ENCODE measurements at regions not wholly inside any gene's neighbourhood (a gene's known extent, or its start where the extent isn't known, plus 50 kb on each side); places are given as distances from the start of the nearest gene placed in this dataset.

DNA sequence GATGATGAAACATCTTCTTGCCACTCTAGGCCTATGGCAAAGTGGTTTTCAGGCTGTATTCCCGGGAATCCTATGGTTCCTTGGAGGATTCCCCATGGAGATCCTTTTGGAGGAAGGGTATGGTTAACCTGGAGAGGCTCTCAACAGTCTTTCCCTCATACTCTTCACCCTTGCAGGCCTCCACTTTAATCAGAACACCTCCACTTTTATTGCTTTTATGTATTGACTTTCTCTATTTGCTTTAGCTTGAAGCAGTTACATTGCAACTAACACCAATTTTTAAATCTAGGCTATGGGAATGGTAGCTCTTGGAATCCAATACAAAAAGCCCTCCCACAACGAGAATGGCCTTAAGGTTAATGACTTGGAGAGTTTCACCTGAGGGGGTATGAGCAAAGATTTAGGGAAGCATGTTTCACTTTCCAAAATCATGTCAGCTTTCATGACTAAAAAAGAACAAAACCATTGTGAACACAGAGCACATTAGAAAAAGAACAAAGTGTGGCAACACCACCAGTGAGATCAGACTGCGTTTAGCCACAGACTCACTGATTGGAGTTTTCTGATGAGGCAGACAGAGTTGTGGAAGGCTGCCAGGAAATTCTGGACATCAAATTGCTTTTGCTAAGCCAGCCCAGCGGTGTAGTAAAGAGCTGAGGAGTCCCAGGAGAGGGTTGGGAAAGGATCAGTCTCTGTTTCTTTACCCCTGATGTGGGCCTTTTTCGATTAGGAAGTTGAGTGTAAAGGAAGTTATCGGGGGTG lies 130.4 kb upstream of the BMPER start:
- TF ChIP-seq, protein P1, sequence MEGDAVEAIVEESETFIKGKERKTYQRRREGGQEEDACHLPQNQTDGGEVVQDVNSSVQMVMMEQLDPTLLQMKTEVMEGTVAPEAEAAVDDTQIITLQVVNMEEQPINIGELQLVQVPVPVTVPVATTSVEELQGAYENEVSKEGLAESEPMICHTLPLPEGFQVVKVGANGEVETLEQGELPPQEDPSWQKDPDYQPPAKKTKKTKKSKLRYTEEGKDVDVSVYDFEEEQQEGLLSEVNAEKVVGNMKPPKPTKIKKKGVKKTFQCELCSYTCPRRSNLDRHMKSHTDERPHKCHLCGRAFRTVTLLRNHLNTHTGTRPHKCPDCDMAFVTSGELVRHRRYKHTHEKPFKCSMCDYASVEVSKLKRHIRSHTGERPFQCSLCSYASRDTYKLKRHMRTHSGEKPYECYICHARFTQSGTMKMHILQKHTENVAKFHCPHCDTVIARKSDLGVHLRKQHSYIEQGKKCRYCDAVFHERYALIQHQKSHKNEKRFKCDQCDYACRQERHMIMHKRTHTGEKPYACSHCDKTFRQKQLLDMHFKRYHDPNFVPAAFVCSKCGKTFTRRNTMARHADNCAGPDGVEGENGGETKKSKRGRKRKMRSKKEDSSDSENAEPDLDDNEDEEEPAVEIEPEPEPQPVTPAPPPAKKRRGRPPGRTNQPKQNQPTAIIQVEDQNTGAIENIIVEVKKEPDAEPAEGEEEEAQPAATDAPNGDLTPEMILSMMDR (IDR thresholded peaks at IDR 0.05; ENCODE audit: low read length, missing control alignments): no peak
- H3K4me3 ChIP-seq (replicated peaks; ENCODE audit: low read depth, low read length): no peak overlapping the region
- peak; percentile 99 for DNase-seq (ENCODE audit: low read depth)

GRCh38 chr7:33775790-33776189 lies 129.5 kb upstream of the BMPER start:
- TF ChIP-seq, protein P1 (IDR thresholded peaks at IDR 0.05; ENCODE audit: low read length, missing control alignments): no peak
- no peak overlapping the region for H3K4me3 ChIP-seq (replicated peaks; ENCODE audit: low read depth, low read length)
- DNase-seq (ENCODE audit: low read depth): no peak

DNA sequence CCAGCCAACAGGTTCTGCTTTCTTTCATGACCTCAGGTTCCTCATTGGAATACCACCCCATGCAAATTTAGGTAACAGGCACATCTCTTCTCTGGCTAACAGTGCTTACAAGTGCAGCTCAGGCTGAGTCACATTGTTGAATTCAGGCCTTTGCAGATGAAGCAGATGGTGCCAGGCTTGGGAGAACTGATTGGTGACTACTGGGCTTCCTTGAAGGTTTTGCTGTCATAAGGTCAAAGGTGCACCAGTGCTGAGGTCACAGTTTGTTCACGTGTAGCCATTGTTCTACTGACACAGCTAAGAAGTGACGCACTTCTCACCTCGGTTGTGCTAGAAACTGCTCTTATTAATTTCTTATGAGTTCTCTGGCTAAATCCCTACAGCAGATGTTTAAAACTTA lies 128.6 kb upstream of the BMPER start:
- TF ChIP-seq, protein P1 (IDR thresholded peaks at IDR 0.05; ENCODE audit: low read length, missing control alignments): no peak
- H3K4me3 ChIP-seq (replicated peaks; ENCODE audit: low read depth, low read length): no peak overlapping the region
- peak; percentile 49 for DNase-seq (ENCODE audit: low read depth)

DNA sequence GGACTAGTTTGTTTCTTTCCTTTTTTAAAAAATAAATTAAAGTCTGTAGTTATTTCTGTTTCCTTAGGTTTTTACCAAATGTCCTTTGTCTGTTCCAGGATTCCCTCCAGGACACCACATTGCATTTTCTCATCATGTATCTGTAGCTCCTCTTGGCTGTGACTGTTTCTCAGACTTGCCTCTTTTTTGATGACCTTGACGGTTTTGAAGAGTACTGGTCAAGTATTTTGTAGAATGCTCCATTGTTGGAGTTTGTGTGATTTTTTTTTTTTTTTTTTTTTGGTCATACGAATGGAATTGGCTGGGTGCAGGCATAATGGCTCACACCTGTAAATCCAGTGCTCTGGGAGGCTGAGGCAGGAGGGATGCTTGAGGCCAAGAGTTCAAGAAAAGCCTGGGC lies 127.1 kb upstream of the BMPER start:
- TF ChIP-seq, protein P1 (IDR thresholded peaks at IDR 0.05; ENCODE audit: low read length, missing control alignments): no peak
- no peak for DNase-seq (ENCODE audit: low read depth)

GRCh38 chr7:33779216-33779615 lies 126.1 kb upstream of the BMPER start:
- DNase-seq (ENCODE audit: low read depth): no peak
- H3K4me3 ChIP-seq (replicated peaks; ENCODE audit: low read depth, low read length): no peak overlapping the region
- TF ChIP-seq, protein P1 (IDR thresholded peaks at IDR 0.05; ENCODE audit: low read length, missing control alignments): no peak

More for the DNA sequence above, 127.1 kb upstream of the BMPER start:
- H3K4me3 ChIP-seq (replicated peaks; ENCODE audit: low read depth, low read length): no peak overlapping the region

DNA sequence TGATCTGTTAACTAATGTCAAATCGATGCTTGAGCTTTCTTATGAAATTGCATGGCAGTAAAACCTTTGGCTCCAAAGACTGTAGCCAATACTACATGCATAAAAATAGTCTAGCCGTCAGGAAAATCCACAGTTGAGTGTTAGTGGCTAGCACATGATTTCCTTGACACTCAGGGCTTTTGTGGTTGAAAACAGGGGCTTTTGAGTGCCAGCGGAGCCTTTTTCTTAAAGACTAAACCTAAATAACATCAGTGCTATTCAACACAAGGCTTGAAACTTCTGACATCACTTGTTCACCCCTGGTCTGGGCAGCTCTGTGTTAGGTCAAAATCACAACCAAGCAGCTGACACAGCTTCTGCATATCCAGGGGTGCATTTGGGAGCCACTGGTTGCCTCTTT lies 124.2 kb upstream of the BMPER start:
- TF ChIP-seq, protein P1 (IDR thresholded peaks at IDR 0.05; ENCODE audit: low read length, missing control alignments): no peak
- DNase-seq (ENCODE audit: low read depth): no peak
- H3K4me3 ChIP-seq (replicated peaks; ENCODE audit: low read depth, low read length): no peak overlapping the region

- no peak overlapping the region for H3K4me3 ChIP-seq (replicated peaks; ENCODE audit: low read depth, low read length)
- TF ChIP-seq, protein P1 (IDR thresholded peaks at IDR 0.05; ENCODE audit: low read length, missing control alignments): no peak
- no peak for DNase-seq (ENCODE audit: low read depth)
Observed at GRCh38 chr7:33781796-33782195, 123.5 kb upstream of the BMPER start.
